ENCODE measurements at regions not wholly inside any gene's neighbourhood (a gene's known extent, or its start where the extent isn't known, plus 50 kb on each side); places are given as distances from the start of the nearest gene placed in this dataset.
"Not testable (repeated sequence)": the region's sequence is repeated elsewhere in the genome, so short reads cannot be mapped to it uniquely, and the experiment has no call there.

GRCh38 chr14:46108228-46108627, 543.4 kb downstream of the RPL10L start:
- Histone ChIP-seq H3K4me1 (ENCODE audit: low read length) (no peaks in the 10 kb centered on the region), H3K27me3 (replicated peaks; ENCODE audit: insufficient read depth, low read length) (no peaks in the 10 kb centered on the region), H3K79me2 (ENCODE audit: low read length) (no peaks in the 10 kb centered on the region), H3K9me2 (replicated peaks; ENCODE audit: insufficient read depth, low read length) (no peaks in the 10 kb centered on the region), H3K27ac (ENCODE audit: low read length) (no peak overlapping the region), H2AFZ (ENCODE audit: low read length) (no peak overlapping the region), H3F3A (ENCODE audit: insufficient read depth, low read length) (no peaks in the 10 kb centered on the region), H3K9ac (ENCODE audit: low read length) (no peak overlapping the region), H3K4me2 (ENCODE audit: low read depth, low read length) (no peak overlapping the region), H3K9me3 (replicated peaks; ENCODE audit: insufficient read depth, low read length) (no peaks in the 10 kb centered on the region), H3K36me3 (replicated peaks; ENCODE audit: insufficient read depth, low read length) (no peaks in the 10 kb centered on the region), H3K4me3 (ENCODE audit: low read length) (no peak overlapping the region), H4K20me1 (ENCODE audit: insufficient read depth, low read length) (no peaks in the 10 kb centered on the region)
- DNase-seq: no peak
- TF ChIP-seq EZH2phosphoT487 (IDR thresholded peaks at IDR 0.05; ENCODE audit: low read length) (no peak), EZH2 (optimal IDR thresholded peaks at IDR 0.05; ENCODE audit: low read depth, low read length) (no peak)
- TF ChIP-seq, protein P1, sequence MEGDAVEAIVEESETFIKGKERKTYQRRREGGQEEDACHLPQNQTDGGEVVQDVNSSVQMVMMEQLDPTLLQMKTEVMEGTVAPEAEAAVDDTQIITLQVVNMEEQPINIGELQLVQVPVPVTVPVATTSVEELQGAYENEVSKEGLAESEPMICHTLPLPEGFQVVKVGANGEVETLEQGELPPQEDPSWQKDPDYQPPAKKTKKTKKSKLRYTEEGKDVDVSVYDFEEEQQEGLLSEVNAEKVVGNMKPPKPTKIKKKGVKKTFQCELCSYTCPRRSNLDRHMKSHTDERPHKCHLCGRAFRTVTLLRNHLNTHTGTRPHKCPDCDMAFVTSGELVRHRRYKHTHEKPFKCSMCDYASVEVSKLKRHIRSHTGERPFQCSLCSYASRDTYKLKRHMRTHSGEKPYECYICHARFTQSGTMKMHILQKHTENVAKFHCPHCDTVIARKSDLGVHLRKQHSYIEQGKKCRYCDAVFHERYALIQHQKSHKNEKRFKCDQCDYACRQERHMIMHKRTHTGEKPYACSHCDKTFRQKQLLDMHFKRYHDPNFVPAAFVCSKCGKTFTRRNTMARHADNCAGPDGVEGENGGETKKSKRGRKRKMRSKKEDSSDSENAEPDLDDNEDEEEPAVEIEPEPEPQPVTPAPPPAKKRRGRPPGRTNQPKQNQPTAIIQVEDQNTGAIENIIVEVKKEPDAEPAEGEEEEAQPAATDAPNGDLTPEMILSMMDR (IDR thresholded peaks at IDR 0.05; ENCODE audit: low read length): no peak

- H3K4me3 ChIP-seq (ENCODE audit: low read length); H3K4me1 ChIP-seq (ENCODE audit: low read length); H3K36me3 ChIP-seq (replicated peaks; ENCODE audit: insufficient read depth, low read length); H3F3A ChIP-seq (ENCODE audit: insufficient read depth, low read length); H3K27me3 ChIP-seq (replicated peaks; ENCODE audit: insufficient read depth, low read length); H4K20me1 ChIP-seq (ENCODE audit: insufficient read depth, low read length); H2AFZ ChIP-seq (ENCODE audit: low read length); H3K27ac ChIP-seq (ENCODE audit: low read length); DNase-seq; H3K9me2 ChIP-seq (replicated peaks; ENCODE audit: insufficient read depth, low read length); H3K79me2 ChIP-seq (ENCODE audit: low read length); H3K4me2 ChIP-seq (ENCODE audit: low read depth, low read length); H3K9ac ChIP-seq (ENCODE audit: low read length); H3K9me3 ChIP-seq (replicated peaks; ENCODE audit: insufficient read depth, low read length): not testable (repeated sequence)
These were observed 550.7 kb downstream of the RPL10L start for GRCh38 chr14:46100901-46101300.

DNA sequence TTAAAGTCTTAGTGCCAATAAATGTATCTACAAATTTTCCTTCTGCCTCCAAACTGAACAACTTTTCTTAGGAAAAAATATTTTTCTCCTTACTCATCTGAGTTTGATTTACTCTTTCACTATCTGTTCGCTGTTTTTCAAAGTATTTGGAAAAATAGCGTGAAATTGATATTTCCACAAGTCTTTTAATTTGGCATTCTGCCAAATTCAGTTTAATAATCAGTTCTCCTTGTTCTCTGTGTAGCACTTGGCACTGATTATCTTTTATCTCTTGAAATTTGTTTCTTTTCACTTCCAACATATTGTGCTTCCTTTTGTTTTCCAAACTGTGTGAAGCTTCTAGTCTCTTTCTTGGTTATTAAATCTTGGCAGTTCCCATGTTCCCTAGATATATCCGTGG, 559.8 kb downstream of the RPL10L start:
- Histone ChIP-seq H3K27me3 (replicated peaks; ENCODE audit: insufficient read depth, low read length) (no peaks in the 10 kb centered on the region), H3K9ac (ENCODE audit: low read length) (no peak overlapping the region), H2AFZ (ENCODE audit: low read length) (no peak overlapping the region), H3K4me1 (ENCODE audit: low read length) (no peaks in the 10 kb centered on the region), H3K4me2 (ENCODE audit: low read depth, low read length) (no peak overlapping the region), H4K20me1 (ENCODE audit: insufficient read depth, low read length) (no peaks in the 10 kb centered on the region), H3K36me3 (replicated peaks; ENCODE audit: insufficient read depth, low read length) (no peaks in the 10 kb centered on the region), H3K4me3 (ENCODE audit: low read length) (no peak overlapping the region), H3F3A (ENCODE audit: insufficient read depth, low read length) (no peaks in the 10 kb centered on the region), H3K27ac (ENCODE audit: low read length) (no peak overlapping the region), H3K9me2 (replicated peaks; ENCODE audit: insufficient read depth, low read length) (no peaks in the 10 kb centered on the region), H3K9me3 (replicated peaks; ENCODE audit: insufficient read depth, low read length) (no peaks in the 10 kb centered on the region), H3K79me2 (ENCODE audit: low read length) (no peaks in the 10 kb centered on the region)
- DNase-seq: no peak
- TF ChIP-seq, protein P1 (IDR thresholded peaks at IDR 0.05; ENCODE audit: low read length): no peak
- TF ChIP-seq EZH2 (optimal IDR thresholded peaks at IDR 0.05; ENCODE audit: low read depth, low read length) (no peak), EZH2phosphoT487 (IDR thresholded peaks at IDR 0.05; ENCODE audit: low read length) (no peak)

DNA sequence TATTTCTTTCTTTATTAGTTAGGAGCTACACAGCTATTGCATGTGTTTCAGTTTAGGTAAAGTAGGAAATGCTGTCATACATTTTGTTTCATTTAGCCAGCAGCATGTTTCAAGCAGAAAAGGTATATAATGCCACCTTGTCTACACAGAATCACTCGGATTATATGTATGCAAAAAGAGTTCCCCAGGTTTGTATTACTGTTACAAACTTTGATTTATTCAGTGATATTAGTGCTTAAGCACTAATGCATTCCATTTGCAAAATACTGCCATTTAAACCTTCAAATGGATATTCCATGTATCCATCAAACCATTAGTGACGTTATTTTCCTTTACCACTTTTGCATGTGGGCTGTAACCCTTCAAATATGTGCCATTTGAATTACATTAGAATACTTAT, 564.0 kb downstream of the RPL10L start:
- Histone ChIP-seq H3K9ac (ENCODE audit: low read length) (no peak overlapping the region), H2AFZ (ENCODE audit: low read length) (no peak overlapping the region), H3K27ac (ENCODE audit: low read length) (no peak overlapping the region), H3K9me3 (replicated peaks; ENCODE audit: insufficient read depth, low read length) (no peaks in the 10 kb centered on the region), H4K20me1 (ENCODE audit: insufficient read depth, low read length) (no peaks in the 10 kb centered on the region), H3K9me2 (replicated peaks; ENCODE audit: insufficient read depth, low read length) (no peaks in the 10 kb centered on the region), H3K79me2 (ENCODE audit: low read length) (no peaks in the 10 kb centered on the region), H3F3A (ENCODE audit: insufficient read depth, low read length) (no peaks in the 10 kb centered on the region), H3K27me3 (replicated peaks; ENCODE audit: insufficient read depth, low read length) (no peaks in the 10 kb centered on the region), H3K36me3 (replicated peaks; ENCODE audit: insufficient read depth, low read length) (no peaks in the 10 kb centered on the region), H3K4me3 (ENCODE audit: low read length) (no peak overlapping the region), H3K4me2 (ENCODE audit: low read depth, low read length) (no peak overlapping the region), H3K4me1 (ENCODE audit: low read length) (no peaks in the 10 kb centered on the region)
- no peak for DNase-seq
- TF ChIP-seq, protein P1 (IDR thresholded peaks at IDR 0.05; ENCODE audit: low read length): no peak
- TF ChIP-seq EZH2phosphoT487 (IDR thresholded peaks at IDR 0.05; ENCODE audit: low read length): no peak
- no peak for TF ChIP-seq EZH2 (optimal IDR thresholded peaks at IDR 0.05; ENCODE audit: low read depth, low read length)

Measured in MM.1S (cell line).